ENCODE measurements at regions not wholly inside any gene's neighbourhood (a gene's known extent, or its start where the extent isn't known, plus 50 kb on each side); places are given as distances from the start of the nearest gene placed in this dataset.
"Not testable (repeated sequence)": the region's sequence is repeated elsewhere in the genome, so short reads cannot be mapped to it uniquely, and the experiment has no call there.

DNA sequence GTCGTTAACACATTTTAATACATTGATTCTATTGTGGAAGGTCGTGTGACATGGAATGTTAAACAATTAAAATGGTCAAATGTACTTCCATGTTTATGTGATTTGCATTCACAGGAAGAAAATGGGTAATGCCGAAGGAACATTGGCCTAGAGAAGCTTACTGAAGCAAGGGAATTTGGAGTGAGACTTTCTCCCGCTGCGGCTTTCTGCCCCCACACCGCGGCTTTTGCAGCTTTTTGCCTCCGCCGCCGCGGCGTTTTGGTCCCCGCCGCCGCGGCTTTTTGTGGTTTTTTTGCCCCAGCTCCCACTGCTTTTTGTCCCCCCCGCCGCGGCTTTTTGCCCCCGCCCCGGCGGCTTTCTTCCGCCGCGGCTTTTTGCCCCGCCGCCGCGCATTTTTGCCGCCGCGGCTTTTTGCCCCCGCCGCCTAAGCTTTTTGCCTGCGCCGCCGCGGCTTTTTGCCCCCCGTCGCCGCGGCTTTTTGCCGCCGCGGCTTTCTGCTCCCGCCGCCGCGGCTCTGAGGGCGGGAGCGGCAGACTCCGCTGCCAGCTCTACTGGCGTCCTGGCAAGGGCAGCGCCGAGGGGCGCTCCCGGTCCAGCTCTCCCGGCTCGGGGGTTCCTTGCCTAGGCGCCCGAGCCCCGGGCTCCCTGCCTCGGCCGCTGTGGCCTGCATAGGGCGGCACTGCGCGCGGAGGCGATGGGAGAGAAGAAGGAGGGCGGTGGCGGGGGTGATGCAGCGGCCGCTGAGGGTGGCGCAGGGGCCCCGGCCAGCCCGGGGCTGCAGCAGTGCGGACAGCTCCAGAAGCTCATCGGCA, 225.5 kb upstream of the VKORC1L1 start:
- no CpG with 5 or more reads among the region's 78 CpGs for WGBS (ENCODE audit: insufficient coverage, low coverage, missing lambda C conversion rate)
- H2AFZ ChIP-seq (ENCODE audit: low read depth, low read length); H3K9me3 ChIP-seq (replicated peaks; ENCODE audit: control insufficient read depth, insufficient read depth, low read depth, low read length); H3K27me3 ChIP-seq (ENCODE audit: control insufficient read depth in 2 of 2, insufficient read depth in 2 of 2, low read length in 2 of 2); H3K9ac ChIP-seq (ENCODE audit: insufficient read depth in 1 of 2, low read depth in 2 of 2, low read length in 2 of 2); H3K36me3 ChIP-seq (ENCODE audit: control insufficient read depth, insufficient read depth, low read length); in situ Hi-C loops (cut with MboI); H3K4me1 ChIP-seq (replicated peaks in 1 of 2; ENCODE audit: control insufficient read depth in 2 of 2, insufficient read depth in 2 of 2, low read length in 2 of 2); intact Hi-C loops (cut with micrococcal nuclease); BruUV-seq (replicated peaks); FAIRE-seq; H3K4me3 ChIP-seq; H3K4me2 ChIP-seq (ENCODE audit: insufficient read depth, low read length); DNase-seq (ENCODE audit: extremely low read depth in 1 of 4, low spot score in 3 of 4); POLR2A ChIA-PET; H3K9me1 ChIP-seq (ENCODE audit: control insufficient read depth, insufficient read depth, low read length); H3K27ac ChIP-seq (ENCODE audit: extremely low read depth, low read depth, low read length); CTCF ChIA-PET (ENCODE audit: low intra/inter-chr PET ratio); H4K20me1 ChIP-seq (replicated peaks; ENCODE audit: control insufficient read depth, insufficient read depth, low read length); H3K79me2 ChIP-seq (ENCODE audit: control insufficient read depth, insufficient read depth, low read length): not testable (repeated sequence)
- peak; percentile 81 for ATAC-seq

DNA sequence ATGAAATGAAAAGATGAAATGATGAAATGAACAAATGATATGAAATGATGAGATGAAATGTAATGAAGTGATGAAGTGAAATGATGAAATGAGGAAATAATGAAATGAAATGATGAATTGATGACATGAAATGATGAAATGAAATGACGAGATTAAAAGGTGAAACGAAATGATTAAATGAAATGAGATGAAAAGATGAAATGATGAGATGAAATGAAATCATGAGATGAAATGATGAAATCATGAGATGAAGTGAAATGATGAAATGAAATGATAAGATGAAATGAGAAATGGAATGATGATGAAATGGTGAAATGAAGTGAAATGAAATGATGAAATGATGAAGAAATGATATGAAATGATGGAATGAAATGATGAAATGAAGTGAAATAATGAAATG, 221.7 kb upstream of the VKORC1L1 start:
- FAIRE-seq; H3K9me1 ChIP-seq (ENCODE audit: control insufficient read depth, insufficient read depth, low read length); H4K20me1 ChIP-seq (replicated peaks; ENCODE audit: control insufficient read depth, insufficient read depth, low read length); H3K9ac ChIP-seq (ENCODE audit: insufficient read depth in 1 of 2, low read depth in 2 of 2, low read length in 2 of 2); H3K9me3 ChIP-seq (replicated peaks; ENCODE audit: control insufficient read depth, insufficient read depth, low read depth, low read length); H3K79me2 ChIP-seq (ENCODE audit: control insufficient read depth, insufficient read depth, low read length); H3K27me3 ChIP-seq (ENCODE audit: control insufficient read depth in 2 of 2, insufficient read depth in 2 of 2, low read length in 2 of 2); BruUV-seq (replicated peaks); H3K4me2 ChIP-seq (ENCODE audit: insufficient read depth, low read length); ATAC-seq; H3K4me3 ChIP-seq; H3K36me3 ChIP-seq (ENCODE audit: control insufficient read depth, insufficient read depth, low read length); H3K27ac ChIP-seq (ENCODE audit: extremely low read depth, low read depth, low read length); in situ Hi-C loops (cut with MboI); H3K4me1 ChIP-seq (replicated peaks in 1 of 2; ENCODE audit: control insufficient read depth in 2 of 2, insufficient read depth in 2 of 2, low read length in 2 of 2); H2AFZ ChIP-seq (ENCODE audit: low read depth, low read length); CTCF ChIA-PET (ENCODE audit: low intra/inter-chr PET ratio); POLR2A ChIA-PET; DNase-seq (ENCODE audit: extremely low read depth in 1 of 4, low spot score in 3 of 4); intact Hi-C loops (cut with micrococcal nuclease): not testable (repeated sequence)
- WGBS (ENCODE audit: insufficient coverage, low coverage, missing lambda C conversion rate), result no CpG with 5 or more reads among the region's 2 CpGs

All from K562 (cell line).